RWPE2 (cell line): ENCODE measurements at regions not wholly inside any gene's neighbourhood (a gene's known extent, or its start where the extent isn't known, plus 50 kb on each side); places are given as distances from the start of the nearest gene placed in this dataset.

Experiments used
- ATAC-seq: fragments of 200-7000 bp; cut with Tn5 transposase; 3 replicates; pipeline ENCODE4 v1.9.1; 2021; ENCODE audit warnings: low read depth
- DNase-seq: peaks from one replicate; pipeline ENCODE4 v3.0.0-alpha.2; 2020; ENCODE audit warnings: low spot score
- H3K27ac ChIP-seq: fragments of 450-650 bp; 2 replicates; pipeline ENCODE4 v1.5.1; 2017; ENCODE audit warnings: mild to moderate bottlenecking; ENCODE audit not compliant: poor library complexity, severe bottlenecking
- H3K27me3 ChIP-seq: fragments of 250-450 bp; sonication (Bioruptor Pico); 2 replicates; pipeline ENCODE4 v1.5.1; 2021; ENCODE audit warnings: mild to moderate bottlenecking, moderate library complexity; ENCODE audit not compliant: insufficient read depth, poor library complexity, severe bottlenecking
- H3K36me3 ChIP-seq: fragments of 250-450 bp; sonication (Bioruptor Pico); 2 replicates; pipeline ENCODE4 v1.5.1; 2020; ENCODE audit warnings: low read depth, mild to moderate bottlenecking, moderate library complexity
- H3K4me1 ChIP-seq: fragments of 250-450 bp; sonication (Bioruptor Pico); 2 replicates; pipeline ENCODE4 v1.5.1; 2021; ENCODE audit warnings: mild to moderate bottlenecking, moderate library complexity; ENCODE audit not compliant: insufficient read depth, poor library complexity, severe bottlenecking
- H3K4me3 ChIP-seq: fragments of 250-450 bp; sonication (Bioruptor Pico); 2 replicates; pipeline ENCODE4 v1.5.1; 2021; ENCODE audit warnings: mild to moderate bottlenecking, moderate library complexity; ENCODE audit not compliant: severe bottlenecking
- H3K9me3 ChIP-seq: fragments of 250-450 bp; sonication (Bioruptor Pico); 2 replicates; pipeline ENCODE4 v1.5.1; 2021; ENCODE audit warnings: mild to moderate bottlenecking, moderate library complexity; ENCODE audit not compliant: severe bottlenecking
- TF ChIP-seq, protein P1 (sequence below): fragments of 450-650 bp; IDR thresholded peaks from one replicate; pipeline ENCODE4 v1.5.1; 2017; ENCODE audit warnings: mild to moderate bottlenecking, moderate library complexity; ENCODE audit not compliant: poor library complexity, severe bottlenecking

DNA sequence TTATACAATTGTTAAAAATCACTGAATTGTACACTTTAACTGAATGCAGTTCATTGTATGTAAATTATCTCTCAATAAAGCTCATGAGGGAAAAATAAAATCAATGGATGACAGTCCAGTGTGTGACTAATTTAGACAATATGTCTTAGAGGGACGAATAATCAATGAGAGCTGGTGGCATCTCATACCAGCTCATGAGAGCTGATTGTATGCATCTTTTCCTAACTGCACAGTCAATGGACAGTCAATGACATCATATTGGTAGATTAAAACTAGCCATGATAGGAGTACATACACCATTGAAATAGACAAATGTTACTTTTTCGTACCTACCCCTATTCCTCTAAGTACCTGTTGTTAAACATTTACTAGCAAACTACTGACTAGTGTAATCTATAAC is 946.1 kb downstream of the SQOR start:
- Histone ChIP-seq H3K36me3 (no peaks in the 10 kb centered on the region), H3K4me1 (no peaks in the 10 kb centered on the region), H3K4me3 (no peak overlapping the region), H3K9me3 (no peaks in the 10 kb centered on the region), H3K27me3 (no peaks in the 10 kb centered on the region), H3K27ac (no peak overlapping the region)
- ATAC-seq (no peak), DNase-seq (no peak)
- TF ChIP-seq, protein P1, sequence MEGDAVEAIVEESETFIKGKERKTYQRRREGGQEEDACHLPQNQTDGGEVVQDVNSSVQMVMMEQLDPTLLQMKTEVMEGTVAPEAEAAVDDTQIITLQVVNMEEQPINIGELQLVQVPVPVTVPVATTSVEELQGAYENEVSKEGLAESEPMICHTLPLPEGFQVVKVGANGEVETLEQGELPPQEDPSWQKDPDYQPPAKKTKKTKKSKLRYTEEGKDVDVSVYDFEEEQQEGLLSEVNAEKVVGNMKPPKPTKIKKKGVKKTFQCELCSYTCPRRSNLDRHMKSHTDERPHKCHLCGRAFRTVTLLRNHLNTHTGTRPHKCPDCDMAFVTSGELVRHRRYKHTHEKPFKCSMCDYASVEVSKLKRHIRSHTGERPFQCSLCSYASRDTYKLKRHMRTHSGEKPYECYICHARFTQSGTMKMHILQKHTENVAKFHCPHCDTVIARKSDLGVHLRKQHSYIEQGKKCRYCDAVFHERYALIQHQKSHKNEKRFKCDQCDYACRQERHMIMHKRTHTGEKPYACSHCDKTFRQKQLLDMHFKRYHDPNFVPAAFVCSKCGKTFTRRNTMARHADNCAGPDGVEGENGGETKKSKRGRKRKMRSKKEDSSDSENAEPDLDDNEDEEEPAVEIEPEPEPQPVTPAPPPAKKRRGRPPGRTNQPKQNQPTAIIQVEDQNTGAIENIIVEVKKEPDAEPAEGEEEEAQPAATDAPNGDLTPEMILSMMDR = no peak

DNA sequence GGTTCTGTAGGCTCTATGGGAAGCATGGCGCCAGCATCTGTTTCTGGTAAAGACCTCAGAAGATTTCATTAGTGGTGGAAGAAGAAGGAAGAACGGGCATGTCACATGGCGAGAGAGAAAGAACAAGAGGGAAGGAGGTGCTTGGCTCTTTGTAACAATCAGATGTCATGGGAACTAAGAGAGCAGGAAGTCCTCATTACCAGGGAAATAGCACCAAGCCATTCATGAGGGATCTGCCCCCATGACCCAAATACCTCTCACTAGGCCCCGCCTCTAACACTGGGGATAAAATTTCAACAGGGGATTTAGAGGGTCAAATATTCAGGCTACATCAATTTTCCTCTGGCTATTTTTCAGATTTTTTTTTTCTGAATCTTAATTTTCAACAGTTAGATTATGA is 954.3 kb downstream of the SQOR start:
- Histone ChIP-seq H3K36me3 (no peaks in the 10 kb centered on the region), H3K9me3 (no peaks in the 10 kb centered on the region), H3K4me1 (no peaks in the 10 kb centered on the region), H3K4me3 (no peak overlapping the region), H3K27ac (no peak overlapping the region), H3K27me3 (peaks cover 3% of the 10 kb centered on the region)
- ATAC-seq (no peak), DNase-seq (no peak)
- TF ChIP-seq, protein P1 = no peak

DNA sequence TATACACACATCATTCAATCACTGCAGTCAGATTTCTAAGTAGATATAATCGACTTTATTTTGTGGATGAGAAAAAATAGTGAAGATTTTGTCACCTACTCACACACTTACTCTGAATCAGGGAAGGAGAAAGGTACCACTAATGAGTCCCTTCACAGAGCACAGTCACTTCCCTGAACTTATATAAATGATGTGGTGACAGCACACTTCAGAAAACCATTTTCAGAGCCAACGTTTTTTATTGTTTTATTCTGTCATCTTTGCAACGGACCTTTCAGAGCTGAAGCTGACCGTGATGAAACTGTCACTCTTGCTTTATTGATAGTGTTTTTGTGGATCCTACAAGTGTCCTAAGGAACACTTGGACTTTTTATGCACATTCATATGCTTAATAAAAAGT is 956.6 kb downstream of the SQOR start:
- Histone ChIP-seq H3K27me3 (peaks cover 10% of the 10 kb centered on the region), H3K27ac (no peak overlapping the region), H3K36me3 (no peaks in the 10 kb centered on the region), H3K4me3 (no peak overlapping the region), H3K9me3 (no peaks in the 10 kb centered on the region), H3K4me1 (no peaks in the 10 kb centered on the region)
- DNase-seq (no peak), ATAC-seq (no peak)
- TF ChIP-seq, protein P1 = no peak

DNA sequence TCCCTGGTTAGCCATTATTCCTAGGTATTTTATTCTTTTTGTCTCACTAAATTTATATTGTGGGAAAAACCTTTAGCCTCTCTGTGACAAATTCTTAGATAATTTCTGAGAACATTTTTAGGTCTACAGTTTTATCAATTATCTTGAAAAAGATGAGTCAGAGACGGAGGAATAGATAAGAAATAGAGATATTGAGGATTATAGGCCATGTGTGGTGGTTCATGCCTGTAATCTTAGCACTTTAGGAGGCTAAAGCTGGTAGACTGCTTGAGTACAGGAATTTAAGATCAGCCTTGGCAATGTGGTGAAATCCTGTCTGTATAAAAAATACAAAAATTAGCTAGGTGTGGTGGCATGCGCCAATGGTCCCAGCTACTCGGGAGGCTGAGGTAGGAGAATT is 960.2 kb downstream of the SQOR start:
- no peaks in the 10 kb centered on the region for H3K4me1 ChIP-seq
- ATAC-seq (no peak), DNase-seq (no peak)
- no peak overlapping the region for H3K4me3 ChIP-seq
- TF ChIP-seq, protein P1 = no peak
- no peaks in the 10 kb centered on the region for H3K9me3 ChIP-seq
- H3K27ac ChIP-seq = no peak overlapping the region
- peaks cover 11% of the 10 kb centered on the region for H3K27me3 ChIP-seq
- no peaks in the 10 kb centered on the region for H3K36me3 ChIP-seq

DNA sequence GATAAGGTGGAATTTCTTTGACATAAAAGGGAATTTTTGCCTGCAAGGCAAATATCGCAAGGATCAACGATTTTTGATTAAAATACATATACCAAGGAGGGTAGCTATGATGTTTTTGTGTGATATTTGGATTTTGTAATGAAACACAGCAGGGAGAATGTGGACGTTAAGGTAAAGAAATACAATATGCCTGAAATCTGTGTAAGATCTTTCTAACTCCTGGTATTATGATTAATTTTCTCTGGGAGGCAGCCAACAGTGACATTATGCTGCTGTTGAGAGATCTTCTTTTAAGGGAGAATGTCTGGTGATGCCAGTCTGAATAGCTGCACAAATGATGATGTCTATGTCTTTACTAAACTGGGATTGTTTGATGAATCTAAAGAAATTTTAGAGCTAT is 972.2 kb downstream of the SQOR start:
- no peak for ATAC-seq
- H3K9me3 ChIP-seq = no peaks in the 10 kb centered on the region

More for the DNA sequence above, 972.2 kb downstream of the SQOR start:
- Histone ChIP-seq H3K4me3 (no peak overlapping the region), H3K36me3 (no peaks in the 10 kb centered on the region), H3K27me3 (no peaks in the 10 kb centered on the region), H3K27ac (no peak overlapping the region), H3K4me1 (no peaks in the 10 kb centered on the region)
- TF ChIP-seq, protein P1 = no peak
- no peak for DNase-seq
